Sigmoid colon (tissue), 4 donors: ENCODE measurements at regions not wholly inside any gene's neighbourhood (a gene's known extent, or its start where the extent isn't known, plus 50 kb on each side); places are given as distances from the start of the nearest gene placed in this dataset.

Experiments
- CTCF ChIP-seq, 4 experiments: fragments of 450-650 bp in 3 of 4; fragments of 200-600 bp in 1 of 4; IDR thresholded peaks; one replicate each; pipeline ENCODE4 v1.5.1; 2016 to 2019; ENCODE audit warnings: antibody characterized with exemption in 4 of 4, mild to moderate bottlenecking in 3 of 4, moderate library complexity in 2 of 4
- EP300 ChIP-seq, 4 donors: sonication (generic); formaldehyde crosslinking; IDR thresholded peaks; one replicate each; pipeline ENCODE4 v1.6.1; 2017; ENCODE audit warnings: antibody characterized with exemption in 4 of 4
- POLR2A ChIP-seq, 2 donors: fragments of 450-650 bp; IDR thresholded peaks; one replicate each; pipeline ENCODE4 v1.6.1; 2016; ENCODE audit warnings: antibody characterized with exemption in 2 of 2, mild to moderate bottlenecking in 2 of 2, moderate library complexity in 2 of 2
- POLR2AphosphoS5 ChIP-seq, 4 donors: sonication (generic); formaldehyde crosslinking; IDR thresholded peaks; one replicate each; pipeline ENCODE4 v1.6.1; 2017; ENCODE audit warnings: antibody characterized with exemption in 4 of 4

GRCh38 chr5:103452666-103453065 lies 109.9 kb downstream of the NUDT12 start:
- TF ChIP-seq EP300 (IDR thresholded peaks at IDR 0.05): no peak
- TF ChIP-seq CTCF (IDR thresholded peaks at IDR 0.05): no peak
- no peak for TF ChIP-seq POLR2AphosphoS5 (IDR thresholded peaks at IDR 0.05)
- no peak for TF ChIP-seq POLR2A (IDR thresholded peaks at IDR 0.05)
